ENCODE measurements at regions not wholly inside any gene's neighbourhood (a gene's known extent, or its start where the extent isn't known, plus 50 kb on each side); places are given as distances from the start of the nearest gene placed in this dataset.

GRCh38 chr2:100215371-100215770, 73.0 kb upstream of the AFF3 start:
- CTCF ChIA-PET = no interaction called here

GRCh38 chr2:100214265-100214971, 72.0 kb upstream of the AFF3 start:
- no peaks in the 10 kb centered on the region for H3K9me3 ChIP-seq
- no peak for TF ChIP-seq KDM5A (IDR thresholded peaks at IDR 0.05)
- TF ChIP-seq JUNB (IDR thresholded peaks at IDR 0.05) = no peak
- TF ChIP-seq USF2 (IDR thresholded peaks at IDR 0.05) = no peak
- TF ChIP-seq BHLHE40 (IDR thresholded peaks at IDR 0.05; ENCODE audit: low read depth, low read length) = no peak
- no peak for TF ChIP-seq CHD4 (IDR thresholded peaks at IDR 0.05; ENCODE audit: borderline replicate concordance)
- TF ChIP-seq BCL3 (IDR thresholded peaks at IDR 0.05) = no peak
- TF ChIP-seq POLR2A (IDR thresholded peaks at IDR 0.05; ENCODE audit: low read length) = no peak
- TF ChIP-seq HES2 (IDR thresholded peaks at IDR 0.05) = no peak
- no peak for TF ChIP-seq MYC (IDR thresholded peaks at IDR 0.05; ENCODE audit: borderline replicate concordance, low read length)
- no peak for TF ChIP-seq ZC3H11A (IDR thresholded peaks at IDR 0.05)
- no peak for TF ChIP-seq CBX8 (IDR thresholded peaks at IDR 0.05)
- no peak for TF ChIP-seq RFX5 (IDR thresholded peaks at IDR 0.05)
- no peak overlapping the region for H3K4me2 ChIP-seq
- CTCF ChIA-PET = interaction anchor here (0.7 kb wide), 1 partner anchor 48 kb away, joined by 3 read pairs; no protein-coding TSS in a partner anchor
- no peak for FAIRE-seq
- 46% methylated on average over 9 of the region's 9 CpGs for WGBS (ENCODE audit: missing lambda C conversion rate)
- DNase-seq (ENCODE audit: low read depth in 1 of 2, low spot score in 1 of 2) = no peak
- no peak overlapping the region for H3K27ac ChIP-seq
- no peaks in the 10 kb centered on the region for H3K4me1 ChIP-seq
- POLR2A ChIA-PET = no interaction called here
- ATAC-seq = no peak
- no peak overlapping the region for H3K4me3 ChIP-seq

More at GRCh38 chr2:100215371-100215770, 73.0 kb upstream of the AFF3 start:
- WGBS (ENCODE audit: missing lambda C conversion rate) = 48% methylated on average over 6 of the region's 6 CpGs
- POLR2A ChIA-PET = no interaction called here
- FAIRE-seq (no peak), ATAC-seq (no peak), DNase-seq (ENCODE audit: low read depth in 1 of 2, low spot score in 1 of 2) (no peak)
- Histone ChIP-seq H3K27ac (no peak overlapping the region), H3K4me2 (no peak overlapping the region), H3K4me1 (no peaks in the 10 kb centered on the region), H3K9me3 (no peaks in the 10 kb centered on the region), H3K4me3 (no peak overlapping the region)
- no peak for TF ChIP-seq GATA3 (IDR thresholded peaks at IDR 0.05; ENCODE audit: borderline replicate concordance)
- TF ChIP-seq PHF8 (IDR thresholded peaks at IDR 0.05; ENCODE audit: borderline replicate concordance, low read depth) = no peak
- TF ChIP-seq BHLHE40 (IDR thresholded peaks at IDR 0.05; ENCODE audit: low read depth, low read length) = no peak
- no peak for TF ChIP-seq HOXB13 (CRISPR knock-in tag; IDR thresholded peaks at IDR 0.05; ENCODE audit: low read depth)
- TF ChIP-seq KDM1A (IDR thresholded peaks at IDR 0.05; ENCODE audit: low read depth) = no peak
- TF ChIP-seq ZSCAN20 (CRISPR knock-in tag; IDR thresholded peaks at IDR 0.05) = no peak
- TF ChIP-seq CHD4 (IDR thresholded peaks at IDR 0.05; ENCODE audit: borderline replicate concordance) = no peak

GRCh38 chr2:100213595-100213994, 71.2 kb upstream of the AFF3 start:
- DNase-seq (ENCODE audit: low read depth in 1 of 2, low spot score in 1 of 2) = no peak
- Histone ChIP-seq H3K4me1 (no peaks in the 10 kb centered on the region), H3K4me3 (no peak overlapping the region), H3K27ac (no peak overlapping the region), H3K4me2 (no peak overlapping the region), H3K9me3 (no peaks in the 10 kb centered on the region)
- ChIA-PET CTCF (interaction anchor here (0.9 kb wide), 1 partner anchor 12 kb away, joined by 3 read pairs; no protein-coding TSS in a partner anchor), POLR2A (no interaction called here)
- WGBS (ENCODE audit: missing lambda C conversion rate) = 26% methylated on average over 3 of the region's 3 CpGs
- FAIRE-seq = no peak
- ATAC-seq = no peak
- TF ChIP-seq SREBF2 (IDR thresholded peaks at IDR 0.05) (no peak), EHF (CRISPR knock-in tag; IDR thresholded peaks at IDR 0.05) (no peak), ZC3H11A (IDR thresholded peaks at IDR 0.05) (no peak), HOXB5 (CRISPR knock-in tag; IDR thresholded peaks at IDR 0.05) (no peak), ESRRA (IDR thresholded peaks at IDR 0.05; ENCODE audit: borderline replicate concordance, low read length) (no peak), PHF8 (IDR thresholded peaks at IDR 0.05; ENCODE audit: borderline replicate concordance, low read depth) (no peak), ATOH8 (CRISPR knock-in tag; IDR thresholded peaks at IDR 0.05; ENCODE audit: low read depth) (no peak), POLR2AphosphoS2 (conservative IDR thresholded peaks at IDR 0.05; ENCODE audit: low read length) (no peak), TP53 (CRISPR knock-in tag; IDR thresholded peaks at IDR 0.05) (no peak), FOXS1 (CRISPR knock-in tag; IDR thresholded peaks at IDR 0.05) (no peak), RAD21 (conservative IDR thresholded peaks at IDR 0.05 in 1 of 2, IDR thresholded peaks at IDR 0.05 in 1 of 2) (no peak), BHLHE40 (IDR thresholded peaks at IDR 0.05; ENCODE audit: low read depth, low read length) (no peak)

Measured in A549 (cell line).